ENCODE measurements at regions not wholly inside any gene's neighbourhood (a gene's known extent, or its start where the extent isn't known, plus 50 kb on each side); places are given as distances from the start of the nearest gene placed in this dataset.
"Not testable (repeated sequence)": the region's sequence is repeated elsewhere in the genome, so short reads cannot be mapped to it uniquely, and the experiment has no call there.

- POLR2A ChIA-PET = no interaction called here
- no TSS peak for BruUV-seq (replicated peaks)
- CTCF ChIA-PET = no interaction called here
These were observed 90.3 kb upstream of the PRKX start for GRCh38 chrX:3803713-3804112.

GRCh38 chrX:3803305-3803704 is 89.9 kb upstream of the PRKX start:
- H3K27ac Mint-ChIP-seq (ENCODE audit: unreplicated experiment) = no peak overlapping the region
- Histone ChIP-seq H3K4me3 (ENCODE audit: low read depth, low read length) (no peak overlapping the region), H3K9me3 (no peaks in the 10 kb centered on the region), H3K4me1 (no peaks in the 10 kb centered on the region), H3K36me3 (ENCODE audit: control insufficient read depth, insufficient read depth, low read length) (no peaks in the 10 kb centered on the region), H3K27me3 (replicated peaks; ENCODE audit: control insufficient read depth, insufficient read depth, low read length) (no peaks in the 10 kb centered on the region)
- no peak for TF ChIP-seq CTCF (IDR thresholded peaks at IDR 0.05; ENCODE audit: insufficient read depth in 1 of 2, low read depth in 1 of 2, low read length in 1 of 2, severe bottlenecking in 1 of 2, unreplicated experiment in 1 of 2)
- H3K27me3 Mint-ChIP-seq (ENCODE audit: insufficient read depth, unreplicated experiment) = peaks cover 3% of the 10 kb centered on the region
- ChIA-PET POLR2A (no interaction called here), CTCF (no interaction called here)
- no peak overlapping the region for H3K4me3 Mint-ChIP-seq (ENCODE audit: unreplicated experiment)
- DNase-seq = no peak
- no TSS peak for BruUV-seq (replicated peaks)
- intact Hi-C loops (cut with micrococcal nuclease; ENCODE audit: unreplicated experiment) = no loop called here
- H3K36me3 Mint-ChIP-seq (ENCODE audit: insufficient read depth, unreplicated experiment) = no peaks in the 10 kb centered on the region
- no peaks in the 10 kb centered on the region for H3K4me1 Mint-ChIP-seq (ENCODE audit: low read depth, unreplicated experiment)
- H3K9me3 Mint-ChIP-seq (ENCODE audit: unreplicated experiment) = no peaks in the 10 kb centered on the region

More at GRCh38 chrX:3803713-3804112, 90.3 kb upstream of the PRKX start:
- Mint-ChIP-seq H3K27me3 (ENCODE audit: insufficient read depth, unreplicated experiment) (peaks cover 3% of the 10 kb centered on the region), H3K36me3 (ENCODE audit: insufficient read depth, unreplicated experiment) (no peaks in the 10 kb centered on the region), H3K9me3 (ENCODE audit: unreplicated experiment) (no peaks in the 10 kb centered on the region), H3K27ac (ENCODE audit: unreplicated experiment) (no peak overlapping the region), H3K4me3 (ENCODE audit: unreplicated experiment) (no peak overlapping the region), H3K4me1 (ENCODE audit: low read depth, unreplicated experiment) (no peaks in the 10 kb centered on the region)
- DNase-seq = no peak
- no peaks in the 10 kb centered on the region for H3K9me3 ChIP-seq
- TF ChIP-seq CTCF (IDR thresholded peaks at IDR 0.05; ENCODE audit: insufficient read depth in 1 of 2, low read depth in 1 of 2, low read length in 1 of 2, severe bottlenecking in 1 of 2, unreplicated experiment in 1 of 2) = no peak
- H3K4me1 ChIP-seq = no peaks in the 10 kb centered on the region
- H3K27me3 ChIP-seq (replicated peaks; ENCODE audit: control insufficient read depth, insufficient read depth, low read length) = no peaks in the 10 kb centered on the region
- intact Hi-C loops (cut with micrococcal nuclease; ENCODE audit: unreplicated experiment) = no loop called here
- no peaks in the 10 kb centered on the region for H3K36me3 ChIP-seq (ENCODE audit: control insufficient read depth, insufficient read depth, low read length)
- no peak overlapping the region for H3K4me3 ChIP-seq (ENCODE audit: low read depth, low read length)

GRCh38 chrX:3795411-3795810 is 82.0 kb upstream of the PRKX start:
- H3K36me3 Mint-ChIP-seq (ENCODE audit: insufficient read depth, unreplicated experiment); H3K9me3 Mint-ChIP-seq (ENCODE audit: unreplicated experiment); H3K27ac Mint-ChIP-seq (ENCODE audit: unreplicated experiment); H3K4me3 ChIP-seq (ENCODE audit: low read depth, low read length); H3K4me3 Mint-ChIP-seq (ENCODE audit: unreplicated experiment); H3K27me3 Mint-ChIP-seq (ENCODE audit: insufficient read depth, unreplicated experiment); H3K27me3 ChIP-seq (replicated peaks; ENCODE audit: control insufficient read depth, insufficient read depth, low read length); H3K4me1 ChIP-seq; H3K9me3 ChIP-seq; CTCF ChIA-PET; BruUV-seq (replicated peaks); H3K4me1 Mint-ChIP-seq (ENCODE audit: low read depth, unreplicated experiment); H3K36me3 ChIP-seq (ENCODE audit: control insufficient read depth, insufficient read depth, low read length); POLR2A ChIA-PET; intact Hi-C loops (cut with micrococcal nuclease; ENCODE audit: unreplicated experiment); DNase-seq: not testable (repeated sequence)

GRCh38 chrX:3791449-3791848 is 78.0 kb upstream of the PRKX start:
- Mint-ChIP-seq H3K9me3 (ENCODE audit: unreplicated experiment) (no peaks in the 10 kb centered on the region), H3K27me3 (ENCODE audit: insufficient read depth, unreplicated experiment) (peaks cover 6% of the 10 kb centered on the region), H3K4me3 (ENCODE audit: unreplicated experiment) (no peak overlapping the region), H3K4me1 (ENCODE audit: low read depth, unreplicated experiment) (no peaks in the 10 kb centered on the region), H3K36me3 (ENCODE audit: insufficient read depth, unreplicated experiment) (peaks cover 6% of the 10 kb centered on the region), H3K27ac (ENCODE audit: unreplicated experiment) (no peak overlapping the region)
- no TSS peak for BruUV-seq (replicated peaks)
- intact Hi-C loops (cut with micrococcal nuclease; ENCODE audit: unreplicated experiment) = no loop called here
- DNase-seq = no peak
- Histone ChIP-seq H3K9me3 (no peaks in the 10 kb centered on the region), H3K27me3 (replicated peaks; ENCODE audit: control insufficient read depth, insufficient read depth, low read length) (no peaks in the 10 kb centered on the region), H3K4me1 (no peaks in the 10 kb centered on the region), H3K4me3 (ENCODE audit: low read depth, low read length) (no peak overlapping the region), H3K36me3 (ENCODE audit: control insufficient read depth, insufficient read depth, low read length) (no peaks in the 10 kb centered on the region)
- ChIA-PET CTCF (no interaction called here), POLR2A (no interaction called here)
- no peak for TF ChIP-seq CTCF (IDR thresholded peaks at IDR 0.05; ENCODE audit: insufficient read depth in 1 of 2, low read depth in 1 of 2, low read length in 1 of 2, severe bottlenecking in 1 of 2, unreplicated experiment in 1 of 2)
